K562 (cell line): ENCODE measurements at regions not wholly inside any gene's neighbourhood (a gene's known extent, or its start where the extent isn't known, plus 50 kb on each side); places are given as distances from the start of the nearest gene placed in this dataset.

Experiments used
- ATAC-seq: fragments of 200-7000 bp; cut with Tn5 transposase; 3 replicates; pipeline ENCODE4 v1.9.1; 2020; ENCODE audit warnings: moderate library complexity
- BruUV-seq: library from RNA; stranded (reverse); fragments of 400-500 nt; replicated peaks from 2 replicates; lab custom pipeline; 2021; lab: Mats Ljungman, UMichigan
- CTCF ChIA-PET: fragments of 300-600 bp; formaldehyde crosslinking; extraction: SDS; loops from one replicate; lab custom pipeline; 2021; ENCODE audit warnings: low intra/inter-chr PET ratio; lab: Yijun Ruan, JAX
- POLR2A ChIA-PET: fragments of 300-600, 350-650 bp; sonication (Branson Sonifier 250); formaldehyde crosslinking; extraction: SDS; loops from one replicate; lab custom pipeline; 2021; ENCODE audit warnings: antibody characterized with exemption, inconsistent platforms; lab: Yijun Ruan, JAX
- DNase-seq, 4 experiments: peaks; one replicate each; pipeline versions ENCODE4 v3.0.0 to v3.0.0-alpha.2; 2011 to 2018; ENCODE audit warnings: low spot score in 3 of 4, mixed read lengths in 3 of 4; ENCODE audit errors: extremely low read depth in 1 of 4
- FAIRE-seq: peaks from 2 replicates; lab custom pipeline; 2011; peaks lifted over from hg19 to GRCh38; lab: Jason Lieb, UNC
- H2AFZ ChIP-seq: 2 replicates; pipeline ENCODE4 v1.6.0; 2011; ENCODE audit warnings: low read depth, low read length, control low read depth, inconsistent platforms
- H3K27ac ChIP-seq: fragments of 200-600 bp; 3 replicates; pipeline ENCODE4 v1.8.0; 2011; ENCODE audit warnings: low read depth, mild to moderate bottlenecking, control low read depth, inconsistent platforms, low read length, moderate library complexity, mixed read lengths; ENCODE audit errors: extremely low read depth
- H3K27me3 ChIP-seq, 2 experiments: fragments of 300-600 bp in 1 of 2; 2 replicates in 1 of 2; 3 replicates in 1 of 2; pipeline versions ENCODE4 v1.6.0 to v1.8.0; 2011; ENCODE audit warnings: inconsistent platforms in 2 of 2, low read length in 2 of 2, mild to moderate bottlenecking in 1 of 2, mixed read lengths in 1 of 2, moderate library complexity in 1 of 2; ENCODE audit not compliant: control insufficient read depth in 2 of 2, insufficient read depth in 2 of 2
- H3K36me3 ChIP-seq: fragments of 300-600 bp; 3 replicates; pipeline ENCODE4 v1.8.0; 2011; ENCODE audit warnings: mild to moderate bottlenecking, low read length, inconsistent platforms; ENCODE audit not compliant: control insufficient read depth, insufficient read depth
- H3K4me1 ChIP-seq, 2 experiments: fragments of 200-600 bp in 1 of 2; replicated peaks in 1 of 2; 2 replicates in 1 of 2; 3 replicates in 1 of 2; pipeline versions ENCODE4 v1.5.1 to v1.8.0; 2011; ENCODE audit warnings: inconsistent platforms in 2 of 2, low read length in 2 of 2, mild to moderate bottlenecking in 1 of 2, mixed read lengths in 1 of 2, moderate library complexity in 1 of 2; ENCODE audit not compliant: control insufficient read depth in 2 of 2, insufficient read depth in 2 of 2
- H3K4me2 ChIP-seq: 2 replicates; pipeline ENCODE4 v1.6.1; 2011; ENCODE audit warnings: low read length, control low read depth, inconsistent platforms, mixed read lengths; ENCODE audit not compliant: insufficient read depth
- H3K4me3 ChIP-seq: fragments of 200-600 bp; sonication (generic), shearing (Covaris generic); 2 replicates; pipeline ENCODE4 v1.5.1; 2016; ENCODE audit warnings: control low read depth, inconsistent platforms
- H3K79me2 ChIP-seq: fragments of 200-600 bp; 3 replicates; pipeline ENCODE4 v1.8.0; 2011; ENCODE audit warnings: low read length, inconsistent platforms; ENCODE audit not compliant: control insufficient read depth, insufficient read depth
- H3K9ac ChIP-seq, 2 experiments: 2 replicates each; pipeline versions ENCODE4 v1.6.0 to v1.6.1; 2011; ENCODE audit warnings: low read depth in 2 of 2, low read length in 2 of 2, control low read depth in 1 of 2, inconsistent platforms in 1 of 2, mild to moderate bottlenecking in 1 of 2, mixed read lengths in 1 of 2; ENCODE audit not compliant: insufficient read depth in 1 of 2
- H3K9me1 ChIP-seq: one replicate; pipeline ENCODE4 v1.6.0; 2011; ENCODE audit warnings: inconsistent platforms, mild to moderate bottlenecking, low read length, moderate library complexity; ENCODE audit not compliant: control insufficient read depth, insufficient read depth
- H3K9me3 ChIP-seq: replicated peaks from 2 replicates; pipeline ENCODE4 v1.5.1; 2011; ENCODE audit warnings: low read depth, low read length, inconsistent platforms; ENCODE audit not compliant: control insufficient read depth, insufficient read depth
- H4K20me1 ChIP-seq: replicated peaks from 2 replicates; pipeline ENCODE4 v1.6.1; 2011; ENCODE audit warnings: low read length, inconsistent platforms, mixed read lengths; ENCODE audit not compliant: control insufficient read depth, insufficient read depth
- ARHGAP35 ChIP-seq: fragments of 450-650 bp; IDR thresholded peaks from 2 replicates; pipeline ENCODE4 v1.6.1; 2018; ENCODE audit not compliant: partially characterized antibody
- ARID3B ChIP-seq: fragments of 250-450 bp; sonication (Bioruptor Pico); IDR thresholded peaks from 2 replicates; pipeline ENCODE4 v1.4.0; 2020; ENCODE audit warnings: borderline replicate concordance
- CBFA2T3 ChIP-seq: fragments of 450-650 bp; IDR thresholded peaks from 2 replicates; pipeline ENCODE4 v1.6.1; 2017
- CHD1 ChIP-seq: fragments of 200-600 bp; sonication (generic); IDR thresholded peaks from one replicate; pipeline ENCODE4 v1.6.1; 2012; ENCODE audit warnings: mild to moderate bottlenecking, moderate library complexity, low read length, inconsistent platforms
- DNMT1 ChIP-seq: fragments of 450-650 bp; IDR thresholded peaks from 2 replicates; pipeline ENCODE4 v1.6.1; 2016; ENCODE audit warnings: antibody characterized with exemption, mild to moderate bottlenecking
- ELF1 ChIP-seq: fragments of 200-800 bp; sonication (Bioruptor generic); IDR thresholded peaks from 2 replicates; pipeline ENCODE4 v1.6.1; 2016; ENCODE audit warnings: missing genetic modification characterization, missing compliant biosample characterization
- HDAC2 ChIP-seq: fragments of 450-650 bp; IDR thresholded peaks from 2 replicates; pipeline ENCODE4 v1.6.1; 2016; ENCODE audit warnings: mild to moderate bottlenecking
- ILK ChIP-seq: fragments of 450-650 bp; IDR thresholded peaks from 2 replicates; pipeline ENCODE4 v1.6.1; 2016; ENCODE audit warnings: missing genetic modification characterization, low read depth, mild to moderate bottlenecking, missing compliant biosample characterization, moderate library complexity, borderline replicate concordance
- MTA2 ChIP-seq: fragments of 450-650 bp; IDR thresholded peaks from 2 replicates; pipeline ENCODE4 v1.6.1; 2016; ENCODE audit warnings: low read depth
- POLR2G ChIP-seq: fragments of 200-400 bp; formaldehyde crosslinking; IDR thresholded peaks from 2 replicates; pipeline ENCODE4 v1.6.1; 2017; ENCODE audit warnings: low read depth, mild to moderate bottlenecking, antibody characterized with exemption, low read length, moderate library complexity
- PURB ChIP-seq: sonication (generic); formaldehyde crosslinking; IDR thresholded peaks from 2 replicates; pipeline ENCODE4 v1.9.0; 2021; ENCODE audit warnings: low read depth, mild to moderate bottlenecking, missing genetic modification reagents
- SIRT6 ChIP-seq: IDR thresholded peaks from one replicate; pipeline ENCODE4 v1.6.1; 2012; ENCODE audit warnings: low read depth, mild to moderate bottlenecking, control low read depth, inconsistent platforms, low read length, moderate library complexity
- ZBTB17 ChIP-seq: fragments of 450-650 bp; formaldehyde crosslinking; IDR thresholded peaks from 2 replicates; pipeline ENCODE4 v1.4.0; 2020; ENCODE audit warnings: mild to moderate bottlenecking
- ZNF197 ChIP-seq: fragments of 200-800 bp; sonication (Bioruptor generic); IDR thresholded peaks from 2 replicates; pipeline ENCODE4 v1.6.1; 2016; ENCODE audit warnings: low read depth, missing genetic modification characterization, missing compliant biosample characterization
- ZNF274 ChIP-seq: IDR thresholded peaks from 2 replicates; pipeline ENCODE4 v1.6.1; 2011; ENCODE audit warnings: low read depth, mild to moderate bottlenecking, low read length, moderate library complexity, borderline replicate concordance
- ZNF408 ChIP-seq: fragments of 250-450 bp; sonication (Bioruptor Pico); IDR thresholded peaks from 2 replicates; pipeline ENCODE4 v1.4.0; 2020; ENCODE audit warnings: low read depth, mild to moderate bottlenecking, moderate library complexity
- ZNF695 ChIP-seq: fragments of 450-650 bp; formaldehyde crosslinking; IDR thresholded peaks from 2 replicates; pipeline ENCODE4 v1.4.0; 2020; ENCODE audit warnings: mild to moderate bottlenecking, moderate library complexity
- ZNF699 ChIP-seq: fragments of 250-450 bp; sonication (Bioruptor Pico); IDR thresholded peaks from 2 replicates; pipeline ENCODE4 v1.8.0; 2021; ENCODE audit warnings: mild to moderate bottlenecking, moderate library complexity; ENCODE audit not compliant: insufficient replicate concordance
- ZZZ3 ChIP-seq: fragments of 450-650 bp; IDR thresholded peaks from 2 replicates; pipeline ENCODE4 v1.6.1; 2016; ENCODE audit warnings: antibody characterized with exemption, mild to moderate bottlenecking, moderate library complexity
- WGBS: fragments of 100-300 bp; shearing (Covaris generic); methylation state at CpG from one replicate; pipeline ENCODE4 v1.1.6; 2016; ENCODE audit warnings: low coverage, mixed read lengths; ENCODE audit not compliant: insufficient coverage; ENCODE audit errors: missing lambda C conversion rate; 5-methylcytosine and 5-hydroxymethylcytosine counted together
- in situ Hi-C: fragments of 300-500 bp; cut with MboI; formaldehyde crosslinking; loops from 4 replicates; pipeline ENCODE4 v1.15.0; 2018; ENCODE audit warnings: inconsistent platforms, mixed read lengths
- intact Hi-C: fragments of 100-400 bp; cut with micrococcal nuclease; formaldehyde crosslinking; loops from 2 replicates; pipeline ENCODE4 v1.14.2; 2022

GRCh38 chr12:40435951-40436350 is 211.2 kb downstream of the LRRK2 start (continued):
- no peak for TF ChIP-seq ARID3B
- no peak for TF ChIP-seq ZNF274
- TF ChIP-seq ZNF197 (CRISPR knock-in tag) = no peak
- no peak for TF ChIP-seq POLR2G
- no peak for TF ChIP-seq MTA2
- TF ChIP-seq ZNF408 (CRISPR knock-in tag) = no peak
- no peak for TF ChIP-seq ARHGAP35
- TF ChIP-seq DNMT1 = no peak
- TF ChIP-seq HDAC2 = no peak

GRCh38 chr12:40436564-40436963 is 211.8 kb downstream of the LRRK2 start:
- ATAC-seq (no peak), FAIRE-seq (no peak), DNase-seq (no peak)
- no peaks in the 10 kb centered on the region for H3K9me3 ChIP-seq
- TF ChIP-seq ZZZ3 (no peak), ZBTB17 (CRISPR knock-in tag) (no peak), CHD1 (no peak), CBFA2T3 (no peak), ZNF699 (CRISPR knock-in tag) (no peak), ELF1 (no peak), SIRT6 (no peak), PURB (no peak), ILK (no peak), ZNF695 (CRISPR knock-in tag) (no peak)
- H3K4me2 ChIP-seq = no peak overlapping the region
- no peaks in the 10 kb centered on the region for H3K27me3 ChIP-seq
- no peak overlapping the region for H3K4me3 ChIP-seq
- intact Hi-C loops = no loop called here
- H3K9ac ChIP-seq = no peak overlapping the region
- no peaks in the 10 kb centered on the region for H3K79me2 ChIP-seq
- no peaks in the 10 kb centered on the region for H3K9me1 ChIP-seq
- H3K27ac ChIP-seq = no peak overlapping the region
- ChIA-PET CTCF (no interaction called here), POLR2A (no interaction called here)
- H2AFZ ChIP-seq = no peak overlapping the region
- WGBS = 8% methylated on average over 3 of the region's 3 CpGs
- H3K4me1 ChIP-seq = no peaks in the 10 kb centered on the region
- H3K36me3 ChIP-seq = no peaks in the 10 kb centered on the region
- H4K20me1 ChIP-seq = no peaks in the 10 kb centered on the region
- no TSS peak for BruUV-seq
- in situ Hi-C loops = no loop called here
